GM21390 (cell line): ENCODE measurements at regions not wholly inside any gene's neighbourhood (a gene's known extent, or its start where the extent isn't known, plus 50 kb on each side); places are given as distances from the start of the nearest gene placed in this dataset.
A peak's percentile ranks its signal among the peaks of the same experiment; 100 is the strongest.

Experiments
- ATAC-seq: cut with Tn5 transposase; IDR thresholded peaks from one replicate; pipeline ENCODE4 v1.9.1; 2021; ENCODE audit not compliant: unreplicated experiment

- ATAC-seq, result no peak
Measured at GRCh38 chr2:41735476-41735875, 312.3 kb upstream of the PKDCC start.

- peak; percentile 93 for ATAC-seq
Measured at GRCh38 chr2:41736105-41736567, 311.7 kb upstream of the PKDCC start.

- ATAC-seq, result peak; percentile 28
Measured at GRCh38 chr2:41736586-41736985, 311.2 kb upstream of the PKDCC start.

GRCh38 chr2:41737888-41738287, 309.9 kb upstream of the PKDCC start:
- ATAC-seq, result no peak

GRCh38 chr2:41741951-41742595, 305.7 kb upstream of the PKDCC start:
- ATAC-seq, result peak; percentile 100

- ATAC-seq, result no peak
Measured at GRCh38 chr2:41743324-41743723, 304.5 kb upstream of the PKDCC start.

- no peak for ATAC-seq
Measured at GRCh38 chr2:41750829-41751228, 297.0 kb upstream of the PKDCC start.

- no peak for ATAC-seq
Measured at GRCh38 chr2:41759880-41760279, 287.9 kb upstream of the PKDCC start.

- ATAC-seq, result no peak
Measured at GRCh38 chr2:41763141-41763540, 284.7 kb upstream of the PKDCC start.

GRCh38 chr2:41764131-41764530, 283.7 kb upstream of the PKDCC start:
- ATAC-seq, result no peak

GRCh38 chr2:41764919-41765318, 282.9 kb upstream of the PKDCC start:
- no peak for ATAC-seq

GRCh38 chr2:41768310-41768709, 279.5 kb upstream of the PKDCC start:
- ATAC-seq, result no peak

GRCh38 chr2:41771710-41772109, 276.1 kb upstream of the PKDCC start:
- no peak for ATAC-seq

GRCh38 chr2:41772697-41773096, 275.1 kb upstream of the PKDCC start:
- no peak for ATAC-seq

GRCh38 chr2:41774011-41774605, 273.7 kb upstream of the PKDCC start:
- no peak for ATAC-seq

- no peak for ATAC-seq
Measured at GRCh38 chr2:41775366-41776025, 272.3 kb upstream of the PKDCC start.

- ATAC-seq, result no peak
Measured at GRCh38 chr2:41779888-41780287, 267.9 kb upstream of the PKDCC start.

- ATAC-seq, result peak; percentile 83
Measured at GRCh38 chr2:41782306-41783158, 265.3 kb upstream of the PKDCC start.

GRCh38 chr2:41784496-41784895, 263.3 kb upstream of the PKDCC start:
- no peak for ATAC-seq

- no peak for ATAC-seq
Measured at GRCh38 chr2:41785251-41786022, 262.4 kb upstream of the PKDCC start.

GRCh38 chr2:41791523-41791922, 256.3 kb upstream of the PKDCC start:
- no peak for ATAC-seq
